Epithelial cell of prostate (primary cell): ENCODE measurements at regions not wholly inside any gene's neighbourhood (a gene's known extent, or its start where the extent isn't known, plus 50 kb on each side); places are given as distances from the start of the nearest gene placed in this dataset.

Source experiments
- DNase-seq: peaks from one replicate; pipeline ENCODE4 v3.0.0-alpha.2; 2011; ENCODE audit warnings: low read depth, low spot score
- H3K27ac ChIP-seq: fragments of 450-650 bp; 2 replicates; pipeline ENCODE4 v1.5.1; 2017; ENCODE audit warnings: mild to moderate bottlenecking

GRCh38 chr22:46064228-46064965 lies 85.9 kb upstream of the PPARA start:
- no peak for DNase-seq
- H3K27ac ChIP-seq, result peak overlapping the region; percentile 99

DNA sequence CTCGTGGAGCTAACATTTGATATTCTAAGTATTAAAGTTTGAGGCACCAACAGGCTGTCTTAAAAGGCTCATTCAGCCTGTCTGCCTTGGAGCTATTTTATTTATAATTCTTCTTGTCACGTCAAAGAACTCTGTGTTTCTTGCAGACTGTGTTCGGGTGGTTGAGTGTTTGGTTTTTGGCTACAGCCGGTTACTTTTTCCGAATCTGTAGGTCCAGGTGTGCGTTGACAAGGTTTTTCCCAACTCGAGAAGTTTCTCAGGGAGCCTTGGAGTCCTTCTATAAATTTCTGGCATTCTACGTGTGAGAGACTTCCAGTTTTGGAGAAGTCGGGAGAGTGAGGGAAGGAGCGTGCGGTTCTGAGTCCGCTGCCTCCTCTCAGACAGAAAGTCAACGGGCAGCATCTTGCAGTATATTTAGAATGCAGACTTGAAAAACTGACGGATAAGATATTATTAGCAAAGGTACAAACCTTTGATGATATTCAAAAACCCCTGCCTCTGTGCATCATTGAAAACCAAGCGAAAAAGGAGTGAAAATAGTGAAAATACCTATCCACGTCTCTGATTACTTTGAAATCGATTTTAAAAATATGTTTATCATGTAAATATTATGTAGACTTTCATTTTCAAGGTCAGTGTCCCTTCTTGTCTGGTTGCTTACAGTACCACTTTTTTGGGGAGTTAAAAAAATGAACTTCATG lies 85.2 kb upstream of the PPARA start:
- peak overlapping the region; percentile 99 for H3K27ac ChIP-seq
- no peak for DNase-seq

DNA sequence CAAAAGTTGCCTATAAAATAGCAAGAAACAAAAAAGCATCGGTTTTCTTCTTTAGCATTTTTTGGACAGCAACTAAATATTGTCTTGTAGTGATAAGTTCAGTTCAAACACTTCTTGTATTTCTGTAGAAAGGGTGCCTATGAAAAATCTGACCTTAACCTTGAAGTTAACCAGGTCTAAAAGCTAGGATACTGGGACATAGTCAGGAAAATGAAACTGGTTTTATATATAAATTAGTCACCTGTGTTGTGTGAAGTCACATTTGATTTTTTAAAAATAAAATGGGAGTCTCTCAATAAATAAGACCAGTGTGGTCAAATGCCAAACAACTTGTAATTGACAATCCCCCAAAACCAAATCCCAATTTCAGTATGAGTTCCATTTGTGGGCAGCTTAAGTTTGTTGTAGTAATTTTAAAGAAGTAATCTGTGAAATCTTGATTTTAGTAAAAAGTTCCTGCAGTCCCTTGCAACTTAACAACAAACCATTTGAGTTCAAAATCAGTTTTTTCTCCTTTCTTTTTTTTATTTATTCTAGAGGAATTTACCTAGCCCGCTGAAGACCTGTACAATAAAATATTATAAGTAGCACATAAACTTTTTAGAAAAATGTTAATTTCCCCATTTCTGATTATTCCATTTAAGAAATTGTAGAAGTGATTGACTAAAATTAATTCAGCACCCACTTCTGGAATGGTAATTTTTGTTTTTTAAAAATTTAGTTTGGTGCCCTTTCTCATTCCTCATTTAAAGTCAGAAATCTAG lies 84.5 kb upstream of the PPARA start:
- no peak for DNase-seq
- H3K27ac ChIP-seq, result peak overlapping the region; percentile 99

- peak overlapping the region; percentile 99 for H3K27ac ChIP-seq
- DNase-seq, result no peak
Measured at GRCh38 chr22:46066691-46067090, 83.6 kb upstream of the PPARA start.

DNA sequence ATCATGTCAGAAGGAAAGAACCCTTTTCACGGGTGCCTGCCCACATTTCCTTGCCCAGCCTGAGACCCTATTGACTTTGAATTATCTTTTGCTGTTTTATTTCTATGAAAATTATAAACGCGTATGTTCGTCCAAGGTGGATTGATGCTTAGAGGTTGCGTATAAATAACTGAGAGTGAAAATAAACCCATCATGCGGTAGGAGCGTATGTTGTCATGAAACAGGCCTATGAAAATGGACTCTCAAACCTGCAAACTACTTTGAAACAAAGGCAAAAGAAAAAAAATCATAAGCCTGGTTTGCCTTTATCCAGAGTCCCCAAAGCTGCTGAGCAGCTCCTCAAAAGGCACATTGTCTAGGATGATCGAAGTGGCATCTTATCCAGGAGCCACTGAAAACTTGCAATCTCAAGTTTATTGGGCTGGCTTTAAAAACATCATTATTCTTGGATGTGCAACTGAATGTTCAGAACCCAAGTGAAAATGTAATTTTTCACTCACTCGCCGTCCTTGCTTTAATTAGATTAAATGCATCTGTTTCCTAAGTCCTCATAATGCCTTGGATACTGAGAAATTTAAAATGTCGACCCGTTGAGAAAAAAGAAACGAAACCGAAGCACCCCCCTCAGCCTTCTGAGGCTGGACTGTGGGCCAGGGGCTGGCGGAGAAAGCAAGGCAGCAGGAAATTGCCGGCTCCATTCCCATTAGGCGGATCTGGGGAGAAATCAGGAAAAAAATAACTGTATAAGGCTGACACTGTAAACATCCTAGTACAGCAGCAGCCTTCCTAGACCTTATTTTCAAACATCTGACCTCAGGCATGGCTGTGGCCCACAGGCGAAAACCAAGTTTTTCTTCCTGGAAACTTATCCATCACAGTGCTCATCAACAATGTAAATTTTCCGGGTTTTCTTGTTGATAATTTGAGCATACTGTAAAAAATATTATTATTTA lies 82.9 kb upstream of the PPARA start:
- no peak for DNase-seq
- peak overlapping the region; percentile 99 for H3K27ac ChIP-seq

DNA sequence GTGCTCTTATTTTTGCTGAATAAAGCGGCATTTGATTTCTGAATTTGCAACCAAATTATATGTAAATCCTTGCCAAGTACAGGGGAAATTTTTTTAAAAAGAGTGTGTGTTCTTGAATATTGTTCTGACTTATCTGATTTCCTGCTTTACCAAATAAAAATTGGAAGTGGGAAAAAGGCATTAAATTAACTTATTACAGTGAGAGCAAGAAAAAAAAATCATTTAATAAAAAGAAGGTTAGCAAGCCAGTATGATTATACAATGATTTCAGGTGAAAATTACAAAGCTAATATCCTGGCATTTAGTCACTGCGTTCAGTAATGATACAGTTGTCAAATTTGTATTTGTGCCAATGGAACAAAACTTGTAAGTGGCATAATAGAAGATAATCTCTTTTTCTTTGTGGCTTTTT lies 82.1 kb upstream of the PPARA start:
- DNase-seq, result no peak
- H3K27ac ChIP-seq, result peak overlapping the region; percentile 99

DNA sequence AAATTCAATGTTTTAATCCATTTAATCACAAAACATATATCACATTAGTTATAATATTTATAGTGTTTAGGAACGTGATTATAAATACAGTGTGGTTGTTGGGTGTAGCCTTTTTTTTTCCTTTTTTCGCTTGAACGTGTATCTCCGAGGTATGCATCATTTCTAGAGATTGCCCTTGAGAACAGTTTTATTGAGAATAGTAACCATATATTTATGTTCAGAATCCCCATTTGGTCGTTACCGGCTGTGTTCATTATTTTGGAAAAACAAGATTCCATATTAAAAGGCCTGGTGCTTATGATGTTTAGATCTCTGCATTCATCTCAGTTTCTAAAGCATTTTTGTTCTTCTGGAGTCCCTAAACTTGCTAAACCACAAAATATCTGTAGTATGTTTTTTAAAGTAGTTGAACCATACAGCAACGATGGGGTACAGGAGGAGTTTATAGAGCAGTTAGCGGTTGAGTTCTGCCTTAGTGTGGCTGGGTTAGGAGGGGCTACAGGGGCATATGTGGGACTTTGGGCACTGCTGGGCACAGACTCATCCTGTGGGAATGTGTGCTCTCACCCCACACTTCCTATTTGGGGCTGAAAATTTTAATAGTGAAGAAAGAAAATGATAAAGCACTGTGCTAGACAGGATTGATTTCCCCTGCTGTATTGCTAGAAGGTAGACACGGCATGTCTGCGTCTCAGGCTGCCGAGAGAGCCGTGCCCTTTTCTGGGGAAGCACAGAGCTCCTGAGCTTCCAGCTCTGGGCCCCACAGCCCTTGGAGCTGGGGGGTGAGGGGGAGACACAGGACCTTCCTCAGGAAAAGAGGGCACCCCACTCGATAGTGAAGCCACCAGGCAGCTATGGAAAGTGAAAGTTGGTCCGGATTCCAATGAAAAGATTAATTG lies 81.5 kb upstream of the PPARA start:
- no peak for DNase-seq
- peak overlapping the region; percentile 99 for H3K27ac ChIP-seq

GRCh38 chr22:46069521-46070214 lies 80.7 kb upstream of the PPARA start:
- no peak for DNase-seq
- H3K27ac ChIP-seq, result peak overlapping the region; percentile 99

GRCh38 chr22:46070215-46070802 lies 80.0 kb upstream of the PPARA start:
- DNase-seq, result no peak
- peak overlapping the region; percentile 99 for H3K27ac ChIP-seq

DNA sequence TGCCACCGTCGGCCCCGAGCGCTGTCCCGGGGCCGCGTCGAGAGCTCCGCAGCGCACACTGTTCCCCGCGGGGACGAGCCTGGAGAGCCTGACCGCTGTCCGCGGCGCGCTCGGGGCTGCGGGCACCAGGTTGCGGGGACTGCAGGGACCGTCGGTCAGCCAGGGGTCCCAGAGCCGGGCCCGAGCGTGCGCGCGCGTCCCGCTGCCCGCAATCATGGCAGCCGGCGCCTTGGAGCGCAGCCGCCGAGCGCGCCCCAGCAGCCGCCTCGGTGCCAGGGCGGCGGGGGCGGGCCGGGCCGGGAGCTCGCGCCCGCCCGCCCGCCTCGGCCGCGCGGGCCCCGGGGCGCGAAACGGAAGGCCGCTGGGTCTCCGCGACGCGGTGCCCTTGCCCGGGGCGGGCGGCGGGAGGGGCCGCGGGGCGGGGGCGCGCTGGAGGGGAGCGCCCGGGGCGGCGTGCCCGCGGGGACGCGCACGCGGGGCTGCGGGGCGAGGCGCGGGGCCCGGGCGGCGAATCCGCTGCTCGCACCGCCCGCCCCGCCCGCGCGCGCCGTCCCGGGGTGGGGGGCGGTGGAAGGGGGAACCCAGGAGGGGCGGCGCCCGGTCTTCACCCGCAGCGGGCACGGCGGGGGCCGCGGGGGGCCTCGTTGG lies 79.4 kb upstream of the PPARA start:
- H3K27ac ChIP-seq, result peak overlapping the region; percentile 99
- no peak for DNase-seq

GRCh38 chr22:46071451-46072109 lies 78.7 kb upstream of the PPARA start:
- peak overlapping the region; percentile 99 for H3K27ac ChIP-seq
- DNase-seq, result no peak

DNA sequence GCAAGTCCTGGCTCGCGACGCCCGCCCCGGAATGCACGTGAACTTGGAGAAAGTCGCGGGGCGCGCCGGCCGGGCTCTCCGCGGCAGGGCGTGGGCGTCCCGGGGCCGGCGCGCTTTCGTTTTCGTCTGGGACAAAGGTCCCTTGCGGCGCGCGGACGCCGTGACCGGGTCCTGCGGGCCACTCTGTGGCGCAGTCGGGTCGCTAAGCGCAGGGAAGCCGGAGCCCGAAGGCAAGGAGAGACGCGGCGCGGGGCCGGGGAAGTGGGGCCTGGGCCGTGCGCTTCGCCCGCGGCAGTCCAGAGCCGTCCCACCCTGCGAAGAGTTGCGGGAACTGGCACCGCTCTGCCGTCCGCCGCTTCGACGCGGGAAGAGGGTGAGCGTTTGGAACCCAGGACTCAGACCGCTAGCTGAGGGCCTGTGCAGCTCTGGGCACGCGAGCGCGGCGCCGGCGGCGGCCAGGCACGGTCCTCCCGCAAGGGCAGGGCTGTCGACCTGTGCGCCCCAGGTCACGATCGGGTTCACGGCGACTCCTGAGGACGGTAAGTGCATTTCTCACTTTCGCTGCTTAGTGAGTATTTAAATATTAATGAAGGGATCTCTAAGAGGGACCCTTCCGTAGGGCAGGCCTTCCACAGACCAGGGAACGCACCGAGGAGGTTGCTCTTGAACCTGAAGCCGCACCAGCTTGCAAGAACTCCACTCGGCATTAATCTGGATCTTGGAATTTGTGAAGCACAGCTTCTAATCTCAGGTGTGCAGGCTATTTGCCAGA lies 78.0 kb upstream of the PPARA start:
- no peak for DNase-seq
- peak overlapping the region; percentile 99 for H3K27ac ChIP-seq

GRCh38 chr22:46072981-46073682 lies 77.2 kb upstream of the PPARA start:
- DNase-seq, result no peak
- peak overlapping the region; percentile 99 for H3K27ac ChIP-seq

- peak overlapping the region; percentile 99 for H3K27ac ChIP-seq
- no peak for DNase-seq
Measured at GRCh38 chr22:46073683-46074504, 76.4 kb upstream of the PPARA start.
